Adrenal gland (tissue), 9 donors: ENCODE measurements at regions not wholly inside any gene's neighbourhood (a gene's known extent, or its start where the extent isn't known, plus 50 kb on each side); places are given as distances from the start of the nearest gene placed in this dataset.
"Not testable (repeated sequence)": the region's sequence is repeated elsewhere in the genome, so short reads cannot be mapped to it uniquely, and the experiment has no call there.

Experiments used
- DNase-seq, 7 donors: peaks; one replicate each; pipeline ENCODE4 v3.0.0-alpha.2; 2019 to 2020
- H3K27ac ChIP-seq, 5 donors: fragments of 200-600 bp; sonication (generic) in 4 of 5; 1 replicate in 3 of 5; 2 replicates in 2 of 5; pipeline versions ENCODE4 v1.5.1 to v1.8.0; 2016 to 2020; ENCODE audit warnings: mild to moderate bottlenecking in 1 of 5
- H3K27me3 ChIP-seq: fragments of 200-600 bp; 2 replicates; pipeline ENCODE4 v1.8.0; 2021
- H3K36me3 ChIP-seq, 2 donors: fragments of 200-600 bp; replicated peaks in 1 of 2; 1 replicate in 1 of 2; 2 replicates in 1 of 2; pipeline versions ENCODE4 v1.5.1 to v1.8.0; 2018 to 2022
- H3K4me1 ChIP-seq, 2 donors: fragments of 200-600 bp; replicated peaks in 1 of 2; 1 replicate in 1 of 2; 2 replicates in 1 of 2; pipeline versions ENCODE4 v1.5.1 to v1.8.0; 2018 to 2021
- H3K4me3 ChIP-seq, 4 donors: fragments of 200-600 bp; sonication (generic) in 3 of 4; one replicate each; pipeline ENCODE4 v1.5.1; 2016 to 2018
- H3K9me3 ChIP-seq, 3 donors: fragments of 200-600 bp; sonication (generic) in 1 of 3; replicated peaks in 1 of 3; 1 replicate in 2 of 3; 2 replicates in 1 of 3; pipeline versions ENCODE4 v1.5.1 to v1.8.0; 2016 to 2021
- POLR2A ChIP-seq, 2 donors: fragments of 450-650 bp; IDR thresholded peaks; one replicate each; pipeline ENCODE4 v1.6.1; 2017; ENCODE audit warnings: antibody characterized with exemption in 2 of 2, mild to moderate bottlenecking in 2 of 2, moderate library complexity in 1 of 2
- WGBS, 4 donors: extraction: QIAGEN DNeasy Blood & Tissue Kit in 2 of 4; methylation state at CpG; one replicate each; pipeline versions ENCODE4 v1.1.5 to v1.1.7; 2013 to 2017; 5-methylcytosine and 5-hydroxymethylcytosine counted together
- intact Hi-C, 2 donors: fragments of 100-400 bp; cut with DNase I; formaldehyde crosslinking; loops; one replicate each; pipeline versions ENCODE4 v1.14.1 to v1.15.0; 2022 to 2023
- TF ChIP-seq, protein P1 (sequence below), 6 experiments: fragments of 450-650 bp in 4 of 6; fragments of 200-600 bp in 2 of 6; sonication (generic) in 1 of 6; IDR thresholded peaks; 1 replicate in 5 of 6; 2 replicates in 1 of 6; pipeline versions ENCODE4 v1.5.1 to v1.8.0; 2016 to 2021; ENCODE audit warnings: antibody characterized with exemption in 6 of 6, mild to moderate bottlenecking in 2 of 6, moderate library complexity in 1 of 6
- donor health status: healthy with polysubstance abuse.
- donor health status: Bipolar disorder and iron deficiency.
- donor health status: DM: yes; HTN: yes; CAD: no.
- donor health status: DM: no; HTN: no; CAD: no.
- donor health status: DM: no; HTN: no; CAD: no.

- H3K27ac ChIP-seq = peak overlapping the region in 1 of 5 donors; percentile 51
- H3K4me3 ChIP-seq = no peak overlapping the region
- no peaks in the 10 kb centered on the region for H3K36me3 ChIP-seq
- no peak for DNase-seq
- H3K27me3 ChIP-seq = no peaks in the 10 kb centered on the region
- intact Hi-C loops = no loop called here
- no peaks in the 10 kb centered on the region for H3K9me3 ChIP-seq
- H3K4me1 ChIP-seq = peaks cover 4 to 13% of the 10 kb centered on the region in 2 donors
- TF ChIP-seq POLR2A (IDR thresholded peaks at IDR 0.05) = no peak
- TF ChIP-seq, protein P1, sequence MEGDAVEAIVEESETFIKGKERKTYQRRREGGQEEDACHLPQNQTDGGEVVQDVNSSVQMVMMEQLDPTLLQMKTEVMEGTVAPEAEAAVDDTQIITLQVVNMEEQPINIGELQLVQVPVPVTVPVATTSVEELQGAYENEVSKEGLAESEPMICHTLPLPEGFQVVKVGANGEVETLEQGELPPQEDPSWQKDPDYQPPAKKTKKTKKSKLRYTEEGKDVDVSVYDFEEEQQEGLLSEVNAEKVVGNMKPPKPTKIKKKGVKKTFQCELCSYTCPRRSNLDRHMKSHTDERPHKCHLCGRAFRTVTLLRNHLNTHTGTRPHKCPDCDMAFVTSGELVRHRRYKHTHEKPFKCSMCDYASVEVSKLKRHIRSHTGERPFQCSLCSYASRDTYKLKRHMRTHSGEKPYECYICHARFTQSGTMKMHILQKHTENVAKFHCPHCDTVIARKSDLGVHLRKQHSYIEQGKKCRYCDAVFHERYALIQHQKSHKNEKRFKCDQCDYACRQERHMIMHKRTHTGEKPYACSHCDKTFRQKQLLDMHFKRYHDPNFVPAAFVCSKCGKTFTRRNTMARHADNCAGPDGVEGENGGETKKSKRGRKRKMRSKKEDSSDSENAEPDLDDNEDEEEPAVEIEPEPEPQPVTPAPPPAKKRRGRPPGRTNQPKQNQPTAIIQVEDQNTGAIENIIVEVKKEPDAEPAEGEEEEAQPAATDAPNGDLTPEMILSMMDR (IDR thresholded peaks at IDR 0.05) = no peak
- 60 to 86% (median 70%) methylated on average over 3 to 8 of the region's 8 CpGs for WGBS, 4 donors
These were observed 134.4 kb downstream of the COPRS start for GRCh38 chr17:31724619-31725018.

DNA sequence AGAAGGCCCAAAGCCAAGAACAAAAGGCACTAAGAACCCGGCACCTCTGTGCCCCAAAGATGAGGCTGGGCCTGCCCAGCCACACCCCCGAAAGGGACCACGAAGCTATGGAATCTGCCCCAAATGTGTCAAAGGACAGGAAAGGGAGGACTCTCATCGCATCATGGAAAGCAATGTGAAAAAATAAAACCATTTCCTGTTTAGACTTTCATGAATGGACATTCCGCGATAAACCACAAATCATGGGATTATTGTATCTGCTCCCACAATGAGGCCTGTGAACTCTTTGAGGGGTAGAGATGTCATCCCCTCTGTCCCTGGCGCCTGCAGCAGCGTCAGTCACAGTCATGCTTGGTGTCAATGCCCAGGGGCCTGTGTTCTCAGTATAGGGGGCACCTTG is 135.0 kb downstream of the COPRS start:
- Histone ChIP-seq H3K4me1 (peaks cover 4 to 13% of the 10 kb centered on the region in 2 donors), H3K4me3 (no peak overlapping the region), H3K9me3 (no peaks in the 10 kb centered on the region), H3K27ac (peak overlapping the region in 1 of 5 donors; percentile 51), H3K36me3 (no peaks in the 10 kb centered on the region), H3K27me3 (no peaks in the 10 kb centered on the region)
- WGBS, 4 donors = 67 to 79% (median 72%) methylated on average over 8 of the region's 8 CpGs
- TF ChIP-seq, protein P1 (IDR thresholded peaks at IDR 0.05) = no peak
- no peak for TF ChIP-seq POLR2A (IDR thresholded peaks at IDR 0.05)
- peak in 4 of 7 donors; percentile 14 to 58 (median 18) for DNase-seq
- intact Hi-C loops = no loop called here

- Histone ChIP-seq H3K36me3 (no peaks in the 10 kb centered on the region), H3K27me3 (no peaks in the 10 kb centered on the region), H3K9me3 (no peaks in the 10 kb centered on the region), H3K4me3 (no peak overlapping the region), H3K4me1 (peaks cover 4 to 13% of the 10 kb centered on the region in 2 donors), H3K27ac (peak overlapping the region in 1 of 5 donors; percentile 57)
- TF ChIP-seq, protein P1 (IDR thresholded peaks at IDR 0.05) = peak in 1 of 6 experiments; percentile 8
- no peak for TF ChIP-seq POLR2A (IDR thresholded peaks at IDR 0.05)
- intact Hi-C loops = no loop called here
- peak; percentile 24 to 66 (median 53) for DNase-seq
- WGBS, 4 donors = 51 to 59% (median 56%) methylated on average over 12 to 14 of the region's 14 CpGs
These were observed 136.6 kb downstream of the COPRS start for GRCh38 chr17:31722251-31723056.

GRCh38 chr17:31721291-31722025 is 137.6 kb downstream of the COPRS start:
- H3K4me3 ChIP-seq = no peak overlapping the region
- peak overlapping the region in 1 of 5 donors; percentile 57 for H3K27ac ChIP-seq
- 87 to 90% (median 88%) methylated on average over 8 of the region's 8 CpGs for WGBS, 4 donors
- peaks cover 4 to 13% of the 10 kb centered on the region in 2 donors for H3K4me1 ChIP-seq
- H3K36me3 ChIP-seq = no peaks in the 10 kb centered on the region
- no peak for TF ChIP-seq POLR2A (IDR thresholded peaks at IDR 0.05)
- TF ChIP-seq, protein P1 (IDR thresholded peaks at IDR 0.05) = no peak
- intact Hi-C loops = no loop called here
- no peaks in the 10 kb centered on the region for H3K27me3 ChIP-seq
- DNase-seq = no peak
- H3K9me3 ChIP-seq = no peaks in the 10 kb centered on the region

DNA sequence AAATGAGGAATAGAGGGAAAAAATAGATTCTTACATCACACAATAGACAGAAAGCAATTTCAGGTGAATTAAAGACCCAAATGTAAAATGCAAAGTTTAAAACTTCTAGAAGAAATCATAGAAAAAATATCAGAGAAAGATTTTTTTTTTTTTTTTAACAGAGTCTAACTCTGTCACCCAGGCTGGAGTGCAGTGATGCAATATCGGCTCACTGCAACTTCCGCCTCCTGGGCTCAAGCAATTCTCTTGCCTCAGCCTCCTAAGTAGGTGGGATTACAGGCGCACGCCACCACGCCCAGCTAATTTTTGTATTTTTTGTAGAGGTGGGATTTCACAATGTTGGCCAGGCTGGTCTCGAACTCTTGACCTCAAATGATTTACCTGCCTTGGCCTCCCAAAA is 141.8 kb downstream of the COPRS start:
- WGBS, 4 donors = 83 to 96% (median 90%) methylated on average over 6 of the region's 6 CpGs
- H3K4me1 ChIP-seq, H3K9me3 ChIP-seq, H3K27ac ChIP-seq, H3K4me3 ChIP-seq, H3K27me3 ChIP-seq, intact Hi-C loops, H3K36me3 ChIP-seq, DNase-seq: not testable (repeated sequence)
